ENCODE measurements at regions not wholly inside any gene's neighbourhood (a gene's known extent, or its start where the extent isn't known, plus 50 kb on each side); places are given as distances from the start of the nearest gene placed in this dataset.

DNA sequence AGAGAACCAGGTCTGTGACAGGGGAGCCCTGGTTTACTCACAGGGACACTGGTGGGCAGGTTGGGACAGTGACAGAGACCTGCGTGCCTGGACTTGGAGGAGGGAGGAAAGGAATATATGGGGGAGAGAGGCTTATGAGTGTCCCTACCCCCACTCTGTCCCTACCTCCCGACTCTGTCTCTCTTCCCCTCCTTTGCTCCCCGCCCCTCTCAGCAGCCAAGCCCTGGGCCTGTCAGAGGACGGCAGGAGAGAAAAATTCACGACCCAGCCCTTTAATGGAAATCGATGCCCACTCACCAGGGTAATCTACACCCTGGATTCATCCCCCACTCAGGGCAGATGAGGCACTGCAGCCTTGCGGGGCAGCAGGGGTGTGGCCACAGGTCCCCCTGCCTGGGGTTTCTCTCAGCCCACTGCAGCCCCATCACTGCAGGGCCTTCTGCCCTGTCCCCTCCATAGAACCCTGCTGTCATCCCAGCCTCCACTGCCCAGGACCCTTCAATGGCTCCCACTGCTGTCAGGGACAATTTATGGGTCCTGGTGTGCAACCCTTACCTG is 135.9 kb upstream of the LINGO1 start:
- TF ChIP-seq, protein P1, sequence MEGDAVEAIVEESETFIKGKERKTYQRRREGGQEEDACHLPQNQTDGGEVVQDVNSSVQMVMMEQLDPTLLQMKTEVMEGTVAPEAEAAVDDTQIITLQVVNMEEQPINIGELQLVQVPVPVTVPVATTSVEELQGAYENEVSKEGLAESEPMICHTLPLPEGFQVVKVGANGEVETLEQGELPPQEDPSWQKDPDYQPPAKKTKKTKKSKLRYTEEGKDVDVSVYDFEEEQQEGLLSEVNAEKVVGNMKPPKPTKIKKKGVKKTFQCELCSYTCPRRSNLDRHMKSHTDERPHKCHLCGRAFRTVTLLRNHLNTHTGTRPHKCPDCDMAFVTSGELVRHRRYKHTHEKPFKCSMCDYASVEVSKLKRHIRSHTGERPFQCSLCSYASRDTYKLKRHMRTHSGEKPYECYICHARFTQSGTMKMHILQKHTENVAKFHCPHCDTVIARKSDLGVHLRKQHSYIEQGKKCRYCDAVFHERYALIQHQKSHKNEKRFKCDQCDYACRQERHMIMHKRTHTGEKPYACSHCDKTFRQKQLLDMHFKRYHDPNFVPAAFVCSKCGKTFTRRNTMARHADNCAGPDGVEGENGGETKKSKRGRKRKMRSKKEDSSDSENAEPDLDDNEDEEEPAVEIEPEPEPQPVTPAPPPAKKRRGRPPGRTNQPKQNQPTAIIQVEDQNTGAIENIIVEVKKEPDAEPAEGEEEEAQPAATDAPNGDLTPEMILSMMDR (IDR thresholded peaks at IDR 0.05): no peak
- TF ChIP-seq POLR2A (IDR thresholded peaks at IDR 0.05): no peak

Data from heart left ventricle (tissue), 13 donors.